Stimulated activated memory B cell treated with anti-CD40 and anti-IgM and Interleukin-4, amounts not matched to agents 10 μg/mL and 1 μg/mL and 100 μg/mL, for 72 hours (primary cell): ENCODE measurements at regions not wholly inside any gene's neighbourhood (a gene's known extent, or its start where the extent isn't known, plus 50 kb on each side); places are given as distances from the start of the nearest gene placed in this dataset.

Source experiments
- ATAC-seq: fragments of 150-1000 bp; cut with Tn5 transposase; 2 replicates; pipeline ENCODE4 v1.10.0; 2021
- H3K27ac Mint-ChIP-seq: one replicate; pipeline ENCODE4 v1.8.0; 2022; ENCODE audit warnings: mild to moderate bottlenecking, mixed read lengths
- H3K27me3 Mint-ChIP-seq: one replicate; pipeline ENCODE4 v1.8.0; 2022; ENCODE audit warnings: mixed read lengths
- H3K36me3 Mint-ChIP-seq: one replicate; pipeline ENCODE4 v1.8.0; 2022; ENCODE audit warnings: mixed read lengths
- H3K4me1 Mint-ChIP-seq: one replicate; pipeline ENCODE4 v1.8.0; 2022; ENCODE audit warnings: mixed read lengths
- H3K4me3 Mint-ChIP-seq: one replicate; pipeline ENCODE4 v1.8.0; 2022; ENCODE audit warnings: mild to moderate bottlenecking, moderate library complexity, mixed read lengths
- H3K9me3 Mint-ChIP-seq: one replicate; pipeline ENCODE4 v1.8.0; 2022; ENCODE audit warnings: mixed read lengths

- Mint-ChIP-seq H3K9me3 (no peaks in the 10 kb centered on the region), H3K4me3 (no peak overlapping the region), H3K27me3 (no peaks in the 10 kb centered on the region), H3K27ac (no peak overlapping the region), H3K36me3 (no peaks in the 10 kb centered on the region), H3K4me1 (no peaks in the 10 kb centered on the region)
- no peak for ATAC-seq
These were observed 375.8 kb downstream of the INSIG2 start for GRCh38 chr2:118464046-118464445.

- Mint-ChIP-seq H3K27me3 (peaks cover 9% of the 10 kb centered on the region), H3K9me3 (no peaks in the 10 kb centered on the region), H3K36me3 (no peaks in the 10 kb centered on the region), H3K4me3 (no peak overlapping the region), H3K27ac (no peak overlapping the region), H3K4me1 (no peaks in the 10 kb centered on the region)
- ATAC-seq, result no peak
These were observed 372.2 kb downstream of the INSIG2 start for GRCh38 chr2:118460425-118460824.

- no peak for ATAC-seq
- Mint-ChIP-seq H3K27me3 (peaks cover 9% of the 10 kb centered on the region), H3K4me1 (no peaks in the 10 kb centered on the region), H3K36me3 (no peaks in the 10 kb centered on the region), H3K4me3 (no peak overlapping the region), H3K27ac (no peak overlapping the region), H3K9me3 (no peaks in the 10 kb centered on the region)
These were observed 371.2 kb downstream of the INSIG2 start for GRCh38 chr2:118459426-118459825.

- no peak for ATAC-seq
- H3K4me1 Mint-ChIP-seq, result no peaks in the 10 kb centered on the region
- no peaks in the 10 kb centered on the region for H3K36me3 Mint-ChIP-seq
- no peaks in the 10 kb centered on the region for H3K9me3 Mint-ChIP-seq
- peaks cover 9% of the 10 kb centered on the region for H3K27me3 Mint-ChIP-seq
- no peak overlapping the region for H3K4me3 Mint-ChIP-seq
- no peak overlapping the region for H3K27ac Mint-ChIP-seq
These were observed 369.7 kb downstream of the INSIG2 start for GRCh38 chr2:118457951-118458350.

GRCh38 chr2:118449401-118449800, 361.1 kb downstream of the INSIG2 start:
- Mint-ChIP-seq H3K27ac (no peak overlapping the region), H3K36me3 (no peaks in the 10 kb centered on the region), H3K9me3 (peaks cover 2% of the 10 kb centered on the region), H3K4me3 (no peak overlapping the region), H3K4me1 (no peaks in the 10 kb centered on the region), H3K27me3 (no peaks in the 10 kb centered on the region)
- no peak for ATAC-seq

GRCh38 chr2:118443596-118443995, 355.3 kb downstream of the INSIG2 start:
- Mint-ChIP-seq H3K27me3 (no peaks in the 10 kb centered on the region), H3K4me1 (no peaks in the 10 kb centered on the region), H3K9me3 (no peaks in the 10 kb centered on the region), H3K27ac (no peak overlapping the region), H3K4me3 (no peak overlapping the region), H3K36me3 (no peaks in the 10 kb centered on the region)
- ATAC-seq, result no peak

- ATAC-seq, result no peak
- Mint-ChIP-seq H3K36me3 (no peaks in the 10 kb centered on the region), H3K27me3 (no peaks in the 10 kb centered on the region), H3K27ac (no peak overlapping the region), H3K4me3 (no peak overlapping the region), H3K9me3 (no peaks in the 10 kb centered on the region), H3K4me1 (no peaks in the 10 kb centered on the region)
These were observed 354.8 kb downstream of the INSIG2 start for GRCh38 chr2:118442996-118443553.

GRCh38 chr2:118442046-118442445, 353.8 kb downstream of the INSIG2 start:
- H3K9me3 Mint-ChIP-seq, result no peaks in the 10 kb centered on the region
- H3K4me3 Mint-ChIP-seq, result no peak overlapping the region
- H3K27ac Mint-ChIP-seq, result no peak overlapping the region
- no peaks in the 10 kb centered on the region for H3K36me3 Mint-ChIP-seq
- H3K4me1 Mint-ChIP-seq, result no peaks in the 10 kb centered on the region
- H3K27me3 Mint-ChIP-seq, result no peaks in the 10 kb centered on the region
- ATAC-seq, result no peak

- no peaks in the 10 kb centered on the region for H3K9me3 Mint-ChIP-seq
- no peaks in the 10 kb centered on the region for H3K4me1 Mint-ChIP-seq
- ATAC-seq, result no peak
- H3K27ac Mint-ChIP-seq, result no peak overlapping the region
- no peak overlapping the region for H3K4me3 Mint-ChIP-seq
- H3K27me3 Mint-ChIP-seq, result no peaks in the 10 kb centered on the region
- no peaks in the 10 kb centered on the region for H3K36me3 Mint-ChIP-seq
These were observed 352.3 kb downstream of the INSIG2 start for GRCh38 chr2:118440404-118441098.

GRCh38 chr2:118437501-118437900, 349.2 kb downstream of the INSIG2 start:
- no peaks in the 10 kb centered on the region for H3K36me3 Mint-ChIP-seq

GRCh38 chr2:118431997-118432396, 343.7 kb downstream of the INSIG2 start:
- no peaks in the 10 kb centered on the region for H3K4me1 Mint-ChIP-seq
- no peak for ATAC-seq
- no peak overlapping the region for H3K4me3 Mint-ChIP-seq
- H3K9me3 Mint-ChIP-seq, result no peaks in the 10 kb centered on the region
- no peaks in the 10 kb centered on the region for H3K27me3 Mint-ChIP-seq
- H3K27ac Mint-ChIP-seq, result no peak overlapping the region
- no peaks in the 10 kb centered on the region for H3K36me3 Mint-ChIP-seq

More at GRCh38 chr2:118437501-118437900, 349.2 kb downstream of the INSIG2 start:
- Mint-ChIP-seq H3K27me3 (no peaks in the 10 kb centered on the region), H3K27ac (no peak overlapping the region), H3K4me3 (no peak overlapping the region), H3K4me1 (no peaks in the 10 kb centered on the region), H3K9me3 (no peaks in the 10 kb centered on the region)
- ATAC-seq, result no peak

- H3K36me3 Mint-ChIP-seq, result no peaks in the 10 kb centered on the region
- ATAC-seq, result no peak
- no peak overlapping the region for H3K27ac Mint-ChIP-seq
- no peaks in the 10 kb centered on the region for H3K27me3 Mint-ChIP-seq
- H3K4me1 Mint-ChIP-seq, result no peaks in the 10 kb centered on the region
- no peak overlapping the region for H3K4me3 Mint-ChIP-seq
- H3K9me3 Mint-ChIP-seq, result no peaks in the 10 kb centered on the region
These were observed 343.3 kb downstream of the INSIG2 start for GRCh38 chr2:118431586-118431985.

GRCh38 chr2:118431165-118431517, 342.9 kb downstream of the INSIG2 start:
- ATAC-seq, result no peak
- H3K9me3 Mint-ChIP-seq, result no peaks in the 10 kb centered on the region
- H3K27ac Mint-ChIP-seq, result no peak overlapping the region
- no peaks in the 10 kb centered on the region for H3K36me3 Mint-ChIP-seq
- H3K27me3 Mint-ChIP-seq, result no peaks in the 10 kb centered on the region
- H3K4me3 Mint-ChIP-seq, result no peak overlapping the region
- H3K4me1 Mint-ChIP-seq, result no peaks in the 10 kb centered on the region

GRCh38 chr2:118430510-118431164, 342.4 kb downstream of the INSIG2 start:
- Mint-ChIP-seq H3K27me3 (no peaks in the 10 kb centered on the region), H3K9me3 (no peaks in the 10 kb centered on the region), H3K4me1 (no peaks in the 10 kb centered on the region), H3K4me3 (no peak overlapping the region), H3K27ac (no peak overlapping the region), H3K36me3 (no peaks in the 10 kb centered on the region)
- ATAC-seq, result no peak

- Mint-ChIP-seq H3K27me3 (no peaks in the 10 kb centered on the region), H3K27ac (no peak overlapping the region), H3K4me3 (no peak overlapping the region), H3K4me1 (no peaks in the 10 kb centered on the region), H3K9me3 (peaks cover 5% of the 10 kb centered on the region), H3K36me3 (no peaks in the 10 kb centered on the region)
- ATAC-seq, result no peak
These were observed 336.9 kb downstream of the INSIG2 start for GRCh38 chr2:118425191-118425590.

- H3K36me3 Mint-ChIP-seq, result no peaks in the 10 kb centered on the region
- no peak overlapping the region for H3K4me3 Mint-ChIP-seq
- no peak overlapping the region for H3K27ac Mint-ChIP-seq
- no peaks in the 10 kb centered on the region for H3K4me1 Mint-ChIP-seq
- no peaks in the 10 kb centered on the region for H3K27me3 Mint-ChIP-seq
- H3K9me3 Mint-ChIP-seq, result peaks cover 5% of the 10 kb centered on the region
- peak; percentile 48 for ATAC-seq
These were observed 335.5 kb downstream of the INSIG2 start for GRCh38 chr2:118423776-118424175.
